Activated CD8-positive, alpha-beta T cell treated with anti-CD3 and anti-CD28 coated beads for 36 hours (primary cell): ENCODE measurements at regions not wholly inside any gene's neighbourhood (a gene's known extent, or its start where the extent isn't known, plus 50 kb on each side); places are given as distances from the start of the nearest gene placed in this dataset.

Experiments
- ATAC-seq: fragments of 200-7000 bp; cut with Tn5 transposase; one replicate; pipeline ENCODE4 v1.10.0; 2021; ENCODE audit warnings: mild to moderate bottlenecking, moderate library complexity
- CTCF ChIA-PET: fragments of 350-600 bp; sonication (Branson Sonifier 250); formaldehyde crosslinking; loops from one replicate; lab custom pipeline; 2021; ENCODE audit warnings: antibody characterized with exemption; lab: Charles Lee
- POLR2A ChIA-PET: fragments of 350-600 bp; sonication (Branson Sonifier 250); formaldehyde crosslinking; loops from one replicate; lab custom pipeline; 2021; ENCODE audit warnings: antibody characterized with exemption; lab: Charles Lee
- DNase-seq: peaks from one replicate; pipeline ENCODE4 v3.0.0-alpha.2; 2020
- H3K27ac Mint-ChIP-seq: one replicate; pipeline ENCODE4 v1.8.0; 2021; ENCODE audit warnings: mild to moderate bottlenecking, mixed read lengths
- H3K27me3 Mint-ChIP-seq: one replicate; pipeline ENCODE4 v1.8.0; 2021; ENCODE audit warnings: mixed read lengths
- H3K36me3 Mint-ChIP-seq: one replicate; pipeline ENCODE4 v1.8.0; 2021; ENCODE audit warnings: low read depth, mixed read lengths
- H3K4me1 Mint-ChIP-seq: one replicate; pipeline ENCODE4 v1.8.0; 2021; ENCODE audit warnings: low read depth, mixed read lengths
- H3K4me3 Mint-ChIP-seq: one replicate; pipeline ENCODE4 v1.8.0; 2021; ENCODE audit warnings: mild to moderate bottlenecking, moderate library complexity, mixed read lengths
- H3K9me3 Mint-ChIP-seq: one replicate; pipeline ENCODE4 v1.8.0; 2021; ENCODE audit warnings: mixed read lengths
- intact Hi-C: fragments of 100-400 bp; cut with micrococcal nuclease; formaldehyde crosslinking; loops from one replicate; pipeline ENCODE4 v1.10.0; 2022
- TF ChIP-seq, protein P1 (sequence below): fragments of 200-600 bp; IDR thresholded peaks from one replicate; pipeline ENCODE4 v1.8.0; 2022; ENCODE audit warnings: antibody characterized with exemption, mild to moderate bottlenecking

- H3K9me3 Mint-ChIP-seq = no peaks in the 10 kb centered on the region
- ChIA-PET POLR2A (no interaction called here), CTCF (interaction anchor here (1.1 kb wide), 1 partner anchor 401 kb away, joined by 3 read pairs; no protein-coding TSS in a partner anchor)
- no peak overlapping the region for H3K4me3 Mint-ChIP-seq
- H3K36me3 Mint-ChIP-seq = no peaks in the 10 kb centered on the region
- TF ChIP-seq, protein P1, sequence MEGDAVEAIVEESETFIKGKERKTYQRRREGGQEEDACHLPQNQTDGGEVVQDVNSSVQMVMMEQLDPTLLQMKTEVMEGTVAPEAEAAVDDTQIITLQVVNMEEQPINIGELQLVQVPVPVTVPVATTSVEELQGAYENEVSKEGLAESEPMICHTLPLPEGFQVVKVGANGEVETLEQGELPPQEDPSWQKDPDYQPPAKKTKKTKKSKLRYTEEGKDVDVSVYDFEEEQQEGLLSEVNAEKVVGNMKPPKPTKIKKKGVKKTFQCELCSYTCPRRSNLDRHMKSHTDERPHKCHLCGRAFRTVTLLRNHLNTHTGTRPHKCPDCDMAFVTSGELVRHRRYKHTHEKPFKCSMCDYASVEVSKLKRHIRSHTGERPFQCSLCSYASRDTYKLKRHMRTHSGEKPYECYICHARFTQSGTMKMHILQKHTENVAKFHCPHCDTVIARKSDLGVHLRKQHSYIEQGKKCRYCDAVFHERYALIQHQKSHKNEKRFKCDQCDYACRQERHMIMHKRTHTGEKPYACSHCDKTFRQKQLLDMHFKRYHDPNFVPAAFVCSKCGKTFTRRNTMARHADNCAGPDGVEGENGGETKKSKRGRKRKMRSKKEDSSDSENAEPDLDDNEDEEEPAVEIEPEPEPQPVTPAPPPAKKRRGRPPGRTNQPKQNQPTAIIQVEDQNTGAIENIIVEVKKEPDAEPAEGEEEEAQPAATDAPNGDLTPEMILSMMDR = no peak
- no peak for DNase-seq
- intact Hi-C loops = loop anchor here (10.0 kb wide), 1 partner anchor 495 kb away; no protein-coding TSS in a partner anchor
- H3K27ac Mint-ChIP-seq = no peak overlapping the region
- no peak for ATAC-seq
- H3K4me1 Mint-ChIP-seq = no peaks in the 10 kb centered on the region
- no peaks in the 10 kb centered on the region for H3K27me3 Mint-ChIP-seq
These were observed 64.2 kb upstream of the PJA1 start for GRCh38 chrX:69229436-69229835.

DNA sequence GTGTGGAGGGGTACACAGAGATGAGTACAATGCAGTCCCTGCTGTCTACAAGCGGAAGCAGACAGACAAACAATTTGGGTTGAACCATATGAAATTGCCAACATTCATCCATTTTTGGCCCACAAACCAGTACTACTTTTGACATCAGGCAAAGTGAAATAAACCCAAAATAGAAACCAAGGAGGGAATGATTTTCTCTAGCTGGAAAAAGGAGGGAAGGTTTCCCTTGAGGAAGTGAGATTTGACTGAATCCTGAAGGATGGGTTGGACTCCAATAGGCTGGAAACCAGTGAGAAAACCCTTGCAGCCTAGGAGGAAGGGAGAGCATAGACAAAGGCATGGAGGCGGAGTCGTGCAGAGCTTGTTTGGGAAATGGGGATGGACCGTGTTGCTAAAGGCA, 63.5 kb upstream of the PJA1 start:
- DNase-seq = no peak
- Mint-ChIP-seq H3K36me3 (no peaks in the 10 kb centered on the region), H3K4me3 (no peak overlapping the region), H3K27ac (no peak overlapping the region), H3K4me1 (no peaks in the 10 kb centered on the region), H3K9me3 (no peaks in the 10 kb centered on the region), H3K27me3 (no peaks in the 10 kb centered on the region)
- TF ChIP-seq, protein P1 = no peak
- no peak for ATAC-seq
- intact Hi-C loops = loop anchor here (10.0 kb wide), 1 partner anchor 494 kb away; no protein-coding TSS in a partner anchor
- ChIA-PET POLR2A (no interaction called here), CTCF (no interaction called here)

- no peaks in the 10 kb centered on the region for H3K27me3 Mint-ChIP-seq
- CTCF ChIA-PET = no interaction called here
- POLR2A ChIA-PET = no interaction called here
These were observed 61.4 kb upstream of the PJA1 start for GRCh38 chrX:69226459-69227158.

GRCh38 chrX:69222103-69223090, 57.1 kb upstream of the PJA1 start:
- DNase-seq = peak; percentile 78
- Mint-ChIP-seq H3K27me3 (no peaks in the 10 kb centered on the region), H3K4me3 (no peak overlapping the region), H3K36me3 (no peaks in the 10 kb centered on the region), H3K9me3 (no peaks in the 10 kb centered on the region), H3K27ac (no peak overlapping the region), H3K4me1 (no peaks in the 10 kb centered on the region)
- intact Hi-C loops = loop anchor here (5.0 to 10.0 kb wide), 3 partner anchors 120 to 488 kb away; partner anchors contain the start of gene EFNB1
- ChIA-PET POLR2A (no interaction called here), CTCF (interaction anchor here (0.6 to 4.7 kb wide), 24 partner anchors 9 to 710 kb away, joined by 3 to 83 read pairs (median 4); partner anchors contain the start of gene EFNB1)
- ATAC-seq = peak; percentile 90
- TF ChIP-seq, protein P1 = peak; percentile 52

More at GRCh38 chrX:69226459-69227158, 61.4 kb upstream of the PJA1 start:
- Mint-ChIP-seq H3K4me3 (no peak overlapping the region), H3K4me1 (no peaks in the 10 kb centered on the region), H3K9me3 (no peaks in the 10 kb centered on the region), H3K36me3 (no peaks in the 10 kb centered on the region), H3K27ac (no peak overlapping the region)
- ATAC-seq (no peak), DNase-seq (no peak)
- intact Hi-C loops = loop anchor here (10.0 kb wide), 1 partner anchor 492 kb away; no protein-coding TSS in a partner anchor
- TF ChIP-seq, protein P1 = no peak
